ENCODE measurements at regions not wholly inside any gene's neighbourhood (a gene's known extent, or its start where the extent isn't known, plus 50 kb on each side); places are given as distances from the start of the nearest gene placed in this dataset.

- Histone ChIP-seq H3K9ac (replicated peaks; ENCODE audit: extremely low read depth, insufficient read depth, low read length) (no peak overlapping the region), H3K4me3 (replicated peaks in 1 of 3; ENCODE audit: insufficient read depth in 1 of 3, low read depth in 1 of 3, low read length in 3 of 3) (no peak overlapping the region), H3K4me1 (ENCODE audit: control insufficient read depth, extremely low read depth, insufficient read depth, low read length) (no peaks in the 10 kb centered on the region), H3K9me1 (replicated peaks; ENCODE audit: control insufficient read depth, extremely low read depth, insufficient read depth, low read length) (no peaks in the 10 kb centered on the region), H3K4me2 (ENCODE audit: insufficient read depth, low read length) (no peak overlapping the region), H2AFZ (ENCODE audit: low read depth, low read length) (no peak overlapping the region), H3K27me3 (ENCODE audit: control insufficient read depth in 2 of 2, insufficient read depth in 2 of 2, low read length in 2 of 2) (no peaks in the 10 kb centered on the region), H4K20me1 (replicated peaks; ENCODE audit: control insufficient read depth, extremely low read depth, insufficient read depth, low read length) (no peaks in the 10 kb centered on the region), H3K36me3 (ENCODE audit: control insufficient read depth in 2 of 2, extremely low read depth in 1 of 2, insufficient read depth in 2 of 2, low read length in 2 of 2) (no peaks in the 10 kb centered on the region), H3K79me2 (ENCODE audit: control insufficient read depth, insufficient read depth, low read length) (no peaks in the 10 kb centered on the region), H3K27ac (ENCODE audit: insufficient read depth, low read depth, low read length) (no peak overlapping the region), H3K9me3 (replicated peaks; ENCODE audit: control insufficient read depth, insufficient read depth, low read length) (peaks cover 5% of the 10 kb centered on the region)
- no peak for TF ChIP-seq GATA2 (IDR thresholded peaks at IDR 0.05; ENCODE audit: insufficient read depth, insufficient read length, low read depth, low read length)
- TF ChIP-seq FOS (IDR thresholded peaks at IDR 0.05; ENCODE audit: borderline replicate concordance, insufficient read depth, low read length) = no peak
- TF ChIP-seq POLR2AphosphoS5 (IDR thresholded peaks at IDR 0.05; ENCODE audit: insufficient read depth, low read depth, low read length) = no peak
- TF ChIP-seq CTCF (IDR thresholded peaks at IDR 0.05; ENCODE audit: extremely low read depth in 1 of 2, insufficient read depth in 1 of 2, low read depth in 1 of 2, low read length in 2 of 2) = no peak
- CTCF ChIA-PET = no interaction called here
- DNase-seq (ENCODE audit: low read depth, low spot score) (no peak), FAIRE-seq (no peak)
- no TSS peak for BruUV-seq (replicated peaks)
- POLR2A ChIA-PET = no interaction called here
- dilution Hi-C loops (cut with MboI; ENCODE audit: extremely low pct_ligation_motif_present, low sequenced_read_pairs) (no loop called here), intact Hi-C loops (cut with micrococcal nuclease) (no loop called here)
Measured at GRCh38 chr5:5799229-5799628, 376.8 kb downstream of the ICE1 start.

- H3K27me3 ChIP-seq (ENCODE audit: control insufficient read depth in 2 of 2, insufficient read depth in 2 of 2, low read length in 2 of 2) = no peaks in the 10 kb centered on the region
- CTCF ChIA-PET = no interaction called here
- no peaks in the 10 kb centered on the region for H3K9me1 ChIP-seq (replicated peaks; ENCODE audit: control insufficient read depth, extremely low read depth, insufficient read depth, low read length)
- H3K36me3 ChIP-seq (ENCODE audit: control insufficient read depth in 2 of 2, extremely low read depth in 1 of 2, insufficient read depth in 2 of 2, low read length in 2 of 2) = no peaks in the 10 kb centered on the region
- intact Hi-C loops (cut with micrococcal nuclease) = no loop called here
- no peaks in the 10 kb centered on the region for H4K20me1 ChIP-seq (replicated peaks; ENCODE audit: control insufficient read depth, extremely low read depth, insufficient read depth, low read length)
- H3K27ac ChIP-seq (ENCODE audit: insufficient read depth, low read depth, low read length) = no peak overlapping the region
- H3K79me2 ChIP-seq (ENCODE audit: control insufficient read depth, insufficient read depth, low read length) = no peaks in the 10 kb centered on the region
- no peak overlapping the region for H3K9ac ChIP-seq (replicated peaks; ENCODE audit: extremely low read depth, insufficient read depth, low read length)
- H2AFZ ChIP-seq (ENCODE audit: low read depth, low read length) = no peak overlapping the region
- no peaks in the 10 kb centered on the region for H3K4me1 ChIP-seq (ENCODE audit: control insufficient read depth, extremely low read depth, insufficient read depth, low read length)
- no TSS peak for BruUV-seq (replicated peaks)
- no peak overlapping the region for H3K4me2 ChIP-seq (ENCODE audit: insufficient read depth, low read length)
- H3K9me3 ChIP-seq (replicated peaks; ENCODE audit: control insufficient read depth, insufficient read depth, low read length) = peaks cover 5% of the 10 kb centered on the region
- POLR2A ChIA-PET = no interaction called here
- H3K4me3 ChIP-seq (replicated peaks in 1 of 3; ENCODE audit: insufficient read depth in 1 of 3, low read depth in 1 of 3, low read length in 3 of 3) = no peak overlapping the region
- no peak for TF ChIP-seq POLR2A (IDR thresholded peaks at IDR 0.05; ENCODE audit: low read depth, low read length)
- TF ChIP-seq POLR2AphosphoS5 (IDR thresholded peaks at IDR 0.05; ENCODE audit: insufficient read depth, low read depth, low read length) = no peak
- TF ChIP-seq EZH2 (IDR thresholded peaks at IDR 0.05; ENCODE audit: borderline replicate concordance, low read depth, low read length, severe bottlenecking) = no peak
- TF ChIP-seq GATA2 (IDR thresholded peaks at IDR 0.05; ENCODE audit: insufficient read depth, insufficient read length, low read depth, low read length) = no peak
- TF ChIP-seq JUN (IDR thresholded peaks at IDR 0.05; ENCODE audit: borderline replicate concordance, insufficient read depth, insufficient read length, low read depth) = no peak
- no peak for TF ChIP-seq CTCF (IDR thresholded peaks at IDR 0.05; ENCODE audit: extremely low read depth in 1 of 2, insufficient read depth in 1 of 2, low read depth in 1 of 2, low read length in 2 of 2)
- TF ChIP-seq, protein P1, sequence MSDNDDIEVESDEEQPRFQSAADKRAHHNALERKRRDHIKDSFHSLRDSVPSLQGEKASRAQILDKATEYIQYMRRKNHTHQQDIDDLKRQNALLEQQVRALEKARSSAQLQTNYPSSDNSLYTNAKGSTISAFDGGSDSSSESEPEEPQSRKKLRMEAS (IDR thresholded peaks at IDR 0.05; ENCODE audit: insufficient read depth, insufficient read length) = no peak
- TF ChIP-seq MYC (IDR thresholded peaks at IDR 0.05; ENCODE audit: low read depth, low read length) = no peak
- no peak for TF ChIP-seq FOS (IDR thresholded peaks at IDR 0.05; ENCODE audit: borderline replicate concordance, insufficient read depth, low read length)
- FAIRE-seq (no peak), DNase-seq (ENCODE audit: low read depth, low spot score) (no peak)
- dilution Hi-C loops (cut with MboI; ENCODE audit: extremely low pct_ligation_motif_present, low sequenced_read_pairs) = no loop called here
Measured at GRCh38 chr5:5798462-5798861, 376.0 kb downstream of the ICE1 start.
